Heart left ventricle (tissue), 13 donors: ENCODE measurements at regions not wholly inside any gene's neighbourhood (a gene's known extent, or its start where the extent isn't known, plus 50 kb on each side); places are given as distances from the start of the nearest gene placed in this dataset.

Experiments
- POLR2A ChIP-seq, 2 donors: fragments of 450-650 bp; IDR thresholded peaks; one replicate each; pipeline ENCODE4 v1.6.1; 2017; ENCODE audit warnings: antibody characterized with exemption in 2 of 2, mild to moderate bottlenecking in 2 of 2, moderate library complexity in 2 of 2
- TF ChIP-seq, protein P1 (sequence below), 12 donors: fragments of 200-600 bp; sonication (generic) in 4 of 12; IDR thresholded peaks; one replicate each; pipeline versions ENCODE4 v1.5.0 to v1.8.0; 2018 to 2022; ENCODE audit warnings: antibody characterized with exemption in 12 of 12, mild to moderate bottlenecking in 5 of 12
- donor health status: ischemic (EF 13 %, LVEDD 7.1; RV severe dilation, severe dysfunction).
- donor health status: DM: no; HTN: yes; CAD: no.
- donor health status: DM: no; HTN: no; CAD: no.
- donor health status: ischemic (EF 25% LVEDD 6.9; RV normal size, moderate dysfunction).
- donor health status: ischemic (EF 25% LVEDD 5.7; RV mildly dilated, moderate dysfunction).
- donor health status: ischemic (EF 35%, LVEDD 5.7; RV mildly dilated, moderate dysfunction).
- donor health status: nonischemic (EF 11% LVEDD 7.7; RV severe dilation, severe dysfunction).
- donor health status: DM: yes; HTN: yes; CAD: no.
- donor health status: PGD.
- donor health status: ischemic (EF 29% LVEDD 5.4; RV normal size, mild dysfunction).
- donor health status: nonischemic (EF 23%, LVEDD 6.1; RV moderate dilation, normal function).

DNA sequence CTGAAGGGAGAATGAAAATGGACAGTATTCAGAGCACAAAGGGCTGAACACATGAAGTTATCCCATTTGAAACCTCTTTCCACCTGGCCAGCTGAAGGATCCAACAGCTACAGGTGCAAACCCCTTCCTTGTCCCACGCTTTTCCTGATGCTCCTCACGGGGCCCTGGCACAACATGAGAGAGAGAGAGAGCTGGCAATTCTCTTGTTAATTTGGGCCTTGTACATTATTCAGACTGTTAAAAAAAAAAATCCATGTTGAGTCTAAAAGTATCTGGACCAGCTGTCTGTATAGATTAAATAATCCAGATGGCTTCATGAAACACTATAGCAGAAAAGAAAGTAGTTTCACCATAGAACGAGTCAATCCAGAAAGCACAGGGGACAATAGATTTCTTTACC lies 74.1 kb downstream of the HMHB1 start:
- TF ChIP-seq, protein P1, sequence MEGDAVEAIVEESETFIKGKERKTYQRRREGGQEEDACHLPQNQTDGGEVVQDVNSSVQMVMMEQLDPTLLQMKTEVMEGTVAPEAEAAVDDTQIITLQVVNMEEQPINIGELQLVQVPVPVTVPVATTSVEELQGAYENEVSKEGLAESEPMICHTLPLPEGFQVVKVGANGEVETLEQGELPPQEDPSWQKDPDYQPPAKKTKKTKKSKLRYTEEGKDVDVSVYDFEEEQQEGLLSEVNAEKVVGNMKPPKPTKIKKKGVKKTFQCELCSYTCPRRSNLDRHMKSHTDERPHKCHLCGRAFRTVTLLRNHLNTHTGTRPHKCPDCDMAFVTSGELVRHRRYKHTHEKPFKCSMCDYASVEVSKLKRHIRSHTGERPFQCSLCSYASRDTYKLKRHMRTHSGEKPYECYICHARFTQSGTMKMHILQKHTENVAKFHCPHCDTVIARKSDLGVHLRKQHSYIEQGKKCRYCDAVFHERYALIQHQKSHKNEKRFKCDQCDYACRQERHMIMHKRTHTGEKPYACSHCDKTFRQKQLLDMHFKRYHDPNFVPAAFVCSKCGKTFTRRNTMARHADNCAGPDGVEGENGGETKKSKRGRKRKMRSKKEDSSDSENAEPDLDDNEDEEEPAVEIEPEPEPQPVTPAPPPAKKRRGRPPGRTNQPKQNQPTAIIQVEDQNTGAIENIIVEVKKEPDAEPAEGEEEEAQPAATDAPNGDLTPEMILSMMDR (IDR thresholded peaks at IDR 0.05), result no peak
- TF ChIP-seq POLR2A (IDR thresholded peaks at IDR 0.05), result no peak
